ENCODE measurements at regions not wholly inside any gene's neighbourhood (a gene's known extent, or its start where the extent isn't known, plus 50 kb on each side); places are given as distances from the start of the nearest gene placed in this dataset.

GRCh38 chrX:22689290-22689689 lies 310.5 kb upstream of the DDX53 start (continued):
- TF ChIP-seq ZNF395 (CRISPR knock-in tag; IDR thresholded peaks at IDR 0.05) (no peak), MCM5 (IDR thresholded peaks at IDR 0.05; ENCODE audit: low read depth) (no peak), SRSF9 (IDR thresholded peaks at IDR 0.05; ENCODE audit: borderline replicate concordance, low read depth, low read length) (no peak), IFI16 (CRISPR knock-in tag; IDR thresholded peaks at IDR 0.05) (no peak), PKNOX1 (IDR thresholded peaks at IDR 0.05) (no peak)

GRCh38 chrX:22690116-22690515 lies 309.6 kb upstream of the DDX53 start:
- Histone ChIP-seq H3K9ac (ENCODE audit: insufficient read depth in 1 of 2, low read depth in 2 of 2, low read length in 2 of 2) (no peak overlapping the region), H4K20me1 (replicated peaks; ENCODE audit: control insufficient read depth, insufficient read depth, low read length) (no peaks in the 10 kb centered on the region), H3K9me1 (ENCODE audit: control insufficient read depth, insufficient read depth, low read length) (no peaks in the 10 kb centered on the region), H3K36me3 (ENCODE audit: control insufficient read depth, insufficient read depth, low read length) (no peaks in the 10 kb centered on the region), H3K27ac (ENCODE audit: extremely low read depth, low read depth, low read length) (no peak overlapping the region), H3K4me2 (ENCODE audit: insufficient read depth, low read length) (no peak overlapping the region), H3K27me3 (ENCODE audit: control insufficient read depth in 2 of 2, insufficient read depth in 2 of 2, low read length in 2 of 2) (no peaks in the 10 kb centered on the region), H3K4me3 (no peak overlapping the region), H3K9me3 (replicated peaks; ENCODE audit: control insufficient read depth, insufficient read depth, low read depth, low read length) (no peaks in the 10 kb centered on the region), H3K79me2 (ENCODE audit: control insufficient read depth, insufficient read depth, low read length) (no peaks in the 10 kb centered on the region), H3K4me1 (replicated peaks in 1 of 2; ENCODE audit: control insufficient read depth in 2 of 2, insufficient read depth in 2 of 2, low read length in 2 of 2) (no peaks in the 10 kb centered on the region), H2AFZ (ENCODE audit: low read depth, low read length) (no peak overlapping the region)
- in situ Hi-C loops (cut with MboI), result no loop called here
- intact Hi-C loops (cut with micrococcal nuclease), result no loop called here
- POLR2A ChIA-PET, result no interaction called here
- WGBS (ENCODE audit: insufficient coverage, low coverage, missing lambda C conversion rate), result 0% methylated on average over 5 of the region's 5 CpGs
- FAIRE-seq (no peak), DNase-seq (ENCODE audit: extremely low read depth in 1 of 4, low spot score in 3 of 4) (no peak), ATAC-seq (no peak)
- TF ChIP-seq ELK3 (CRISPR knock-in tag; IDR thresholded peaks at IDR 0.05), result no peak
- no peak for TF ChIP-seq PTBP1 (IDR thresholded peaks at IDR 0.05; ENCODE audit: low read depth, low read length)
- TF ChIP-seq KLF1 (tag; IDR thresholded peaks at IDR 0.05), result no peak
- no peak for TF ChIP-seq SMC3 (conservative IDR thresholded peaks at IDR 0.05; ENCODE audit: insufficient read depth, low read depth, low read length)
- TF ChIP-seq MYBL2 (IDR thresholded peaks at IDR 0.05; ENCODE audit: low read depth), result no peak
- TF ChIP-seq MYBL2 (CRISPR knock-in tag; IDR thresholded peaks at IDR 0.05; ENCODE audit: borderline replicate concordance), result no peak
- no peak for TF ChIP-seq TAF7 (tag; IDR thresholded peaks at IDR 0.05)
- no TSS peak for BruUV-seq (replicated peaks)
- CTCF ChIA-PET (ENCODE audit: low intra/inter-chr PET ratio), result no interaction called here
